ENCODE measurements at regions not wholly inside any gene's neighbourhood (a gene's known extent, or its start where the extent isn't known, plus 50 kb on each side); places are given as distances from the start of the nearest gene placed in this dataset.

GRCh38 chr3:95037927-95038326, 975.1 kb downstream of the NSUN3 start:
- TF ChIP-seq POLR2A (IDR thresholded peaks at IDR 0.05) = no peak
- no peak for TF ChIP-seq CTCF (IDR thresholded peaks at IDR 0.05)
